H9 (cell line): ENCODE measurements at regions not wholly inside any gene's neighbourhood (a gene's known extent, or its start where the extent isn't known, plus 50 kb on each side); places are given as distances from the start of the nearest gene placed in this dataset.

Experiments
- DNase-seq: peaks from one replicate; pipeline ENCODE4 v3.0.0-alpha.2; 2017
- H2AFZ ChIP-seq: one replicate; pipeline ENCODE4 v1.6.1; 2013; ENCODE audit warnings: mild to moderate bottlenecking, low read length, control low read depth, moderate library complexity
- H2AK5ac ChIP-seq: 2 replicates; pipeline ENCODE4 v1.6.1; 2013; ENCODE audit warnings: low read length, control low read depth, mixed read lengths; ENCODE audit not compliant: insufficient read length
- H2BK120ac ChIP-seq: one replicate; pipeline ENCODE4 v1.6.1; 2013; ENCODE audit warnings: low read depth, mild to moderate bottlenecking, low read length, control low read depth, inconsistent platforms; ENCODE audit not compliant: poor library complexity, severe bottlenecking
- H2BK12ac ChIP-seq: 2 replicates; pipeline ENCODE4 v1.6.1; 2013; ENCODE audit warnings: low read length, control low read depth, mixed read lengths, low read depth; ENCODE audit not compliant: insufficient read length
- H2BK15ac ChIP-seq: 2 replicates; pipeline ENCODE4 v1.6.1; 2013; ENCODE audit warnings: low read depth, low read length, control low read depth
- H2BK20ac ChIP-seq: one replicate; pipeline ENCODE4 v1.6.1; 2013; ENCODE audit warnings: low read depth, mild to moderate bottlenecking, low read length, control low read depth, inconsistent platforms; ENCODE audit not compliant: poor library complexity, severe bottlenecking
- H2BK5ac ChIP-seq: 2 replicates; pipeline ENCODE4 v1.6.1; 2013; ENCODE audit warnings: low read length, control low read depth, mixed read lengths; ENCODE audit not compliant: insufficient read length
- H3K14ac ChIP-seq: 2 replicates; pipeline ENCODE4 v1.6.1; 2013; ENCODE audit warnings: low read length, control low read depth; ENCODE audit not compliant: insufficient read depth
- H3K18ac ChIP-seq: 2 replicates; pipeline ENCODE4 v1.6.1; 2013; ENCODE audit warnings: low read depth, mild to moderate bottlenecking, mixed read lengths, low read length, control low read depth; ENCODE audit not compliant: insufficient read length
- H3K23ac ChIP-seq: 2 replicates; pipeline ENCODE4 v1.6.1; 2013; ENCODE audit warnings: low read length, control low read depth, mixed read lengths, low read depth; ENCODE audit not compliant: insufficient read length
- H3K23me2 ChIP-seq: 2 replicates; pipeline ENCODE4 v1.6.1; 2013; ENCODE audit warnings: low read depth, mild to moderate bottlenecking, mixed read lengths, low read length, control low read depth; ENCODE audit not compliant: insufficient read length, poor library complexity, severe bottlenecking
- H3K27ac ChIP-seq: 2 replicates; pipeline ENCODE4 v1.5.1; 2013; ENCODE audit warnings: low read length, control low read depth, mixed read lengths, low read depth; ENCODE audit not compliant: insufficient read length
- H3K27me3 ChIP-seq: 2 replicates; pipeline ENCODE4 v1.6.1; 2013; ENCODE audit warnings: low read length, control low read depth, inconsistent platforms; ENCODE audit not compliant: insufficient read depth
- H3K4ac ChIP-seq: 2 replicates; pipeline ENCODE4 v1.6.1; 2013; ENCODE audit warnings: low read depth, mild to moderate bottlenecking, control low read depth, inconsistent platforms, low read length, moderate library complexity
- H3K4me1 ChIP-seq: 2 replicates; pipeline ENCODE4 v1.6.1; 2013; ENCODE audit warnings: low read length, control low read depth, inconsistent platforms; ENCODE audit not compliant: insufficient read depth
- H3K4me2 ChIP-seq: 2 replicates; pipeline ENCODE4 v1.6.1; 2013; ENCODE audit warnings: low read length, control low read depth, mixed read lengths; ENCODE audit not compliant: insufficient read length, insufficient read depth
- H3K56ac ChIP-seq: 2 replicates; pipeline ENCODE4 v1.6.1; 2013; ENCODE audit warnings: low read depth, mild to moderate bottlenecking, mixed read lengths, low read length, control low read depth; ENCODE audit not compliant: insufficient read length
- H3K79me1 ChIP-seq: 2 replicates; pipeline ENCODE4 v1.6.1; 2013; ENCODE audit warnings: low read depth, mild to moderate bottlenecking, moderate library complexity, low read length, control low read depth, inconsistent platforms; ENCODE audit not compliant: insufficient read depth, poor library complexity, severe bottlenecking
- H3K79me2 ChIP-seq: 2 replicates; pipeline ENCODE4 v1.6.1; 2013; ENCODE audit warnings: low read length, control low read depth, inconsistent platforms; ENCODE audit not compliant: insufficient read depth
- H3K9ac ChIP-seq: 2 replicates; pipeline ENCODE4 v1.6.1; 2013; ENCODE audit warnings: low read length, control low read depth, mixed read lengths; ENCODE audit not compliant: insufficient read length; ENCODE audit errors: extremely low read depth
- H3K9me3 ChIP-seq: one replicate; pipeline ENCODE4 v1.6.1; 2013; ENCODE audit warnings: low read depth, low read length, inconsistent platforms; ENCODE audit not compliant: control insufficient read depth
- H3T11ph ChIP-seq: one replicate; pipeline ENCODE4 v1.6.1; 2013; ENCODE audit warnings: mild to moderate bottlenecking, low read length, control low read depth, inconsistent platforms
- H4K20me1 ChIP-seq: one replicate; pipeline ENCODE4 v1.6.1; 2013; ENCODE audit not compliant: control insufficient read depth, insufficient read length, insufficient read depth
- H4K5ac ChIP-seq: 2 replicates; pipeline ENCODE4 v1.6.1; 2013; ENCODE audit warnings: low read depth, mild to moderate bottlenecking, mixed read lengths, low read length, control low read depth; ENCODE audit not compliant: insufficient read length
- H4K8ac ChIP-seq: replicated peaks from 2 replicates; pipeline ENCODE4 v1.6.1; 2013; ENCODE audit warnings: low read length, control low read depth, mixed read lengths, low read depth; ENCODE audit not compliant: insufficient read length
- H4K91ac ChIP-seq: 2 replicates; pipeline ENCODE4 v1.6.1; 2013; ENCODE audit warnings: low read depth, mild to moderate bottlenecking, moderate library complexity, mixed read lengths, low read length, control low read depth; ENCODE audit not compliant: insufficient read length
- H3K27ac Mint-ChIP-seq, 3 experiments: 2 replicates in 2 of 3; 3 replicates in 1 of 3; pipeline ENCODE4 v1.8.0; 2020 to 2021; ENCODE audit warnings: mixed read lengths in 3 of 3, mild to moderate bottlenecking in 1 of 3, moderate library complexity in 1 of 3
- H3K27me3 Mint-ChIP-seq: 2 replicates; pipeline ENCODE4 v1.8.0; 2021; ENCODE audit warnings: low read depth, mild to moderate bottlenecking, moderate library complexity, mixed read lengths
- H3K36me3 Mint-ChIP-seq, 3 experiments: 2 replicates in 2 of 3; 3 replicates in 1 of 3; pipeline ENCODE4 v1.8.0; 2020 to 2021; ENCODE audit warnings: low read depth in 3 of 3, mixed read lengths in 3 of 3; ENCODE audit not compliant: insufficient read depth in 1 of 3
- H3K4me1 Mint-ChIP-seq, 2 experiments: 2 replicates each; pipeline ENCODE4 v1.8.0; 2020; ENCODE audit warnings: mixed read lengths in 2 of 2
- H3K4me3 Mint-ChIP-seq, 2 experiments: 2 replicates in 1 of 2; 3 replicates in 1 of 2; pipeline ENCODE4 v1.8.0; 2020 to 2021; ENCODE audit warnings: mild to moderate bottlenecking in 2 of 2, mixed read lengths in 2 of 2, moderate library complexity in 1 of 2
- H3K9me3 Mint-ChIP-seq, 2 experiments: 2 replicates in 1 of 2; 3 replicates in 1 of 2; pipeline ENCODE4 v1.8.0; 2020; ENCODE audit warnings: mild to moderate bottlenecking in 2 of 2, mixed read lengths in 2 of 2, moderate library complexity in 1 of 2
- CTCF ChIP-seq: fragments of 200-600 bp; sonication (generic); conservative IDR thresholded peaks from 3 replicates; pipeline ENCODE4 v1.8.0; 2021; ENCODE audit warnings: antibody characterized with exemption, mild to moderate bottlenecking
- WGBS: extraction: QIAGEN DNeasy Blood & Tissue Kit; methylation state at CpG from one replicate; pipeline ENCODE4 v1.1.7; 2013; ENCODE audit warnings: missing lambda C conversion rate, low lambda C conversion rate, mixed read lengths; ENCODE audit not compliant: insufficient read length; ENCODE audit errors: extremely low coverage; 5-methylcytosine and 5-hydroxymethylcytosine counted together

GRCh38 chr11:115761817-115762216 lies 257.6 kb upstream of the CADM1 start:
- Histone ChIP-seq H4K91ac (no peak overlapping the region), H3K9ac (no peak overlapping the region), H4K20me1 (no peaks in the 10 kb centered on the region), H2BK20ac (no peak overlapping the region), H3K56ac (no peak overlapping the region), H2BK120ac (no peak overlapping the region), H3K27ac (no peak overlapping the region), H3K18ac (no peak overlapping the region), H3K79me2 (no peaks in the 10 kb centered on the region), H4K8ac (no peak overlapping the region), H4K5ac (no peak overlapping the region), H2BK12ac (no peak overlapping the region), H3K79me1 (no peaks in the 10 kb centered on the region), H3K27me3 (peaks cover 20% of the 10 kb centered on the region; the same call in 1 of the 2 replicates), H3K9me3 (no peaks in the 10 kb centered on the region), H3K23me2 (peaks cover 7% of the 10 kb centered on the region), H3K4me1 (no peaks in the 10 kb centered on the region), H2AFZ (no peak overlapping the region), H2BK5ac (no peak overlapping the region), H2AK5ac (no peak overlapping the region), H3T11ph (no peak overlapping the region), H3K14ac (no peak overlapping the region), H3K23ac (no peak overlapping the region), H2BK15ac (no peak overlapping the region), H3K4me2 (no peak overlapping the region), H3K4ac (no peak overlapping the region)
- no CpG with 5 or more reads among the region's 1 CpG for WGBS
- Mint-ChIP-seq H3K27ac (no peak overlapping the region), H3K4me3 (no peak overlapping the region), H3K36me3 (no peaks in the 10 kb centered on the region), H3K4me1 (peaks cover 9 to 11% of the 10 kb centered on the region in 2 experiments), H3K27me3 (peaks cover 32% of the 10 kb centered on the region), H3K9me3 (no peaks in the 10 kb centered on the region)
- peak; percentile 38; the same call in 2 of the 3 replicates for TF ChIP-seq CTCF
- no peak for DNase-seq
